Stimulated activated naive CD4-positive, alpha-beta T cell treated with Interleukin-2 at 50 U/mL for 16 hours (primary cell): ENCODE measurements at regions not wholly inside any gene's neighbourhood (a gene's known extent, or its start where the extent isn't known, plus 50 kb on each side); places are given as distances from the start of the nearest gene placed in this dataset.

Experiments used
- DNase-seq: peaks from one replicate; lab custom pipeline; 2025; lab: John Stamatoyannopoulos, UW

GRCh38 chr20:1712634-1713624, 55.4 kb upstream of the SIRPG start:
- DNase-seq = no peak

- DNase-seq = no peak
Observed at GRCh38 chr20:1711826-1712601, 54.4 kb upstream of the SIRPG start.

DNA sequence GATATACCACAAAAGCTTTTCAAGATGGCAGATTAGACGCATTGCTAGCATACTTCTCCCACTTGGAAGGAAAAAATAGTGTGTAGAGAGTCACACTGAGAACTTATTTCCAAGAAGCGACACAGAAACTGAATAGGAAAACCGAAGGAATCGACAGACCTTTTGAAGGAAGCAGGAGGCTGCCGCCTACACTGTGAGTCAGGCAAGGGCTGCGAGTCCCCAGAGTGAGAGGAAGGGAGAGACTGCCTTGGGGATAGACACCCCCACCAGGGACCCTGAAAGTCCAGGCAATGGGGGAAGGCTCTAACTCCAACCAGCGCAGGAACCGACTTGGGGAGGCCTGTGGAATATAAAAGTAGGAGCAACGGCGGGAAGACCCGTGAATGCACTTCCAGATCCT, 53.7 kb upstream of the SIRPG start:
- no peak for DNase-seq

- DNase-seq = no peak
Observed at GRCh38 chr20:1710484-1710883, 52.9 kb upstream of the SIRPG start.

GRCh38 chr20:1707588-1708449, 50.2 kb upstream of the SIRPG start:
- DNase-seq = no peak
